ENCODE measurements at regions not wholly inside any gene's neighbourhood (a gene's known extent, or its start where the extent isn't known, plus 50 kb on each side); places are given as distances from the start of the nearest gene placed in this dataset.

- H2AFZ ChIP-seq (ENCODE audit: low read length): no peak overlapping the region
- no peaks in the 10 kb centered on the region for H3K79me2 ChIP-seq (ENCODE audit: low read length)
- TF ChIP-seq EZH2phosphoT487 (IDR thresholded peaks at IDR 0.05; ENCODE audit: borderline replicate concordance, low read length): no peak
- TF ChIP-seq, protein P1, sequence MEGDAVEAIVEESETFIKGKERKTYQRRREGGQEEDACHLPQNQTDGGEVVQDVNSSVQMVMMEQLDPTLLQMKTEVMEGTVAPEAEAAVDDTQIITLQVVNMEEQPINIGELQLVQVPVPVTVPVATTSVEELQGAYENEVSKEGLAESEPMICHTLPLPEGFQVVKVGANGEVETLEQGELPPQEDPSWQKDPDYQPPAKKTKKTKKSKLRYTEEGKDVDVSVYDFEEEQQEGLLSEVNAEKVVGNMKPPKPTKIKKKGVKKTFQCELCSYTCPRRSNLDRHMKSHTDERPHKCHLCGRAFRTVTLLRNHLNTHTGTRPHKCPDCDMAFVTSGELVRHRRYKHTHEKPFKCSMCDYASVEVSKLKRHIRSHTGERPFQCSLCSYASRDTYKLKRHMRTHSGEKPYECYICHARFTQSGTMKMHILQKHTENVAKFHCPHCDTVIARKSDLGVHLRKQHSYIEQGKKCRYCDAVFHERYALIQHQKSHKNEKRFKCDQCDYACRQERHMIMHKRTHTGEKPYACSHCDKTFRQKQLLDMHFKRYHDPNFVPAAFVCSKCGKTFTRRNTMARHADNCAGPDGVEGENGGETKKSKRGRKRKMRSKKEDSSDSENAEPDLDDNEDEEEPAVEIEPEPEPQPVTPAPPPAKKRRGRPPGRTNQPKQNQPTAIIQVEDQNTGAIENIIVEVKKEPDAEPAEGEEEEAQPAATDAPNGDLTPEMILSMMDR (conservative IDR thresholded peaks at IDR 0.05; ENCODE audit: low read depth, low read length): no peak
- TF ChIP-seq EZH2 (IDR thresholded peaks at IDR 0.05; ENCODE audit: low read length, unreplicated experiment): no peak
- no peak for ATAC-seq
- H3K27me3 ChIP-seq (ENCODE audit: low read length): no peaks in the 10 kb centered on the region
- no peak overlapping the region for H3K9ac ChIP-seq (ENCODE audit: low read length)
- H3K4me2 ChIP-seq (ENCODE audit: low read length): no peak overlapping the region
- H4K20me1 ChIP-seq (ENCODE audit: low read length): no peaks in the 10 kb centered on the region
- H3K27ac ChIP-seq (ENCODE audit: low read length): no peak overlapping the region
- no peaks in the 10 kb centered on the region for H3K4me1 ChIP-seq (ENCODE audit: insufficient read depth, low read length)
- no peaks in the 10 kb centered on the region for H3K36me3 ChIP-seq (ENCODE audit: low read depth, low read length)
- CTCF ChIA-PET: no interaction called here
- H3K4me3 ChIP-seq (ENCODE audit: low read length): no peak overlapping the region
- no TSS peak for BruUV-seq (replicated peaks)
- H3F3A ChIP-seq (ENCODE audit: low read length, unreplicated experiment): no peaks in the 10 kb centered on the region
- no peak for DNase-seq
- intact Hi-C loops (cut with micrococcal nuclease): no loop called here
- no peaks in the 10 kb centered on the region for H3K9me2 ChIP-seq (replicated peaks; ENCODE audit: low read length)
- no peaks in the 10 kb centered on the region for H3K9me3 ChIP-seq (ENCODE audit: low read length)
- POLR2A ChIA-PET (ENCODE audit: unreplicated experiment): no interaction called here
Measured at GRCh38 chr4:158053086-158053485, 119.7 kb downstream of the GASK1B start.

DNA sequence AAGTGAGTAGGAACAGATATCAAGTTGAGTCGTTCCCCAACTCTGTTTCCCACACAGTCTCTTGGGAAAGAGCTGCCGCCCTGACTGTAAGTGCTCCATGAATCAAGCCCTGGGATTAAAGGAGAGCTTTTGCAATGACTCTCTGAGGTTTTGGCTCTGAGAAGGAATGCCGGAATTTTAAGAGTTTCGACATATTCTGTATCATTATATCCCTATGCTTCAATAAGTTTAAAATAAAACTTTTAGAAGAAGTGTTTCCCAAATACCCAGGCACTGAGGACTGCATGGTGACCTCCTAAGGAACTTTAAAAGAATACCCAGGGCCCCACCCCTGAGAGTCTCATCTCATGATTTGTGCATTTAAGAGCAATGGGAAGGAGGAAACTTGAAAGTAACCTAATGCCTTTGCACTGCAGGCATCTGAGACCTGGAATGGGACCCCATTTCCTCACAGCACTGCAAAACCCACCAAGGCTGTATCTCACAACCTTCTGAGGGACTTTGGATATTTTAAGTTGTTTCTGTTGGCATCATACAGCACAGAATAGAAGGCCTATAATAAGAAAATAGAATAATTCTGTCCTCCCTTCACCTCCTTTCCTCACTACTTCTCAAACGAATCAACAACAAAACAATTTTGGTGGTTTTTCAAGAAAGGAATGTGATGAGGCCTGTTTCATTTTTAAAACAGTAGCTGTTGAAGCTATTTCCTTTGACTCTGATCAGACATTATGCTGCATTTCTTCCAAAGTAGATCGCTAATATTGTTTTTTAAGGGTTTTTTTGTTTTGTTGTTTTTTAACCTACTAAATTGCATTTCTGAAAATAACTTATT, 121.2 kb downstream of the GASK1B start:
- BruUV-seq (replicated peaks): no TSS peak
- Histone ChIP-seq H3K36me3 (ENCODE audit: low read depth, low read length) (no peaks in the 10 kb centered on the region), H3K27ac (ENCODE audit: low read length) (no peak overlapping the region), H3F3A (ENCODE audit: low read length, unreplicated experiment) (no peaks in the 10 kb centered on the region), H2AFZ (ENCODE audit: low read length) (no peak overlapping the region), H3K9ac (ENCODE audit: low read length) (no peak overlapping the region), H3K4me3 (ENCODE audit: low read length) (no peak overlapping the region), H3K4me1 (ENCODE audit: insufficient read depth, low read length) (no peaks in the 10 kb centered on the region), H3K27me3 (ENCODE audit: low read length) (no peaks in the 10 kb centered on the region), H3K79me2 (ENCODE audit: low read length) (no peaks in the 10 kb centered on the region), H3K4me2 (ENCODE audit: low read length) (no peak overlapping the region), H3K9me3 (ENCODE audit: low read length) (no peaks in the 10 kb centered on the region), H4K20me1 (ENCODE audit: low read length) (no peaks in the 10 kb centered on the region), H3K9me2 (replicated peaks; ENCODE audit: low read length) (no peaks in the 10 kb centered on the region)
- POLR2A ChIA-PET (ENCODE audit: unreplicated experiment): no interaction called here
- intact Hi-C loops (cut with micrococcal nuclease): no loop called here
- DNase-seq (no peak), ATAC-seq (no peak)
- TF ChIP-seq, protein P1 (conservative IDR thresholded peaks at IDR 0.05; ENCODE audit: low read depth, low read length): no peak
- no peak for TF ChIP-seq EZH2 (IDR thresholded peaks at IDR 0.05; ENCODE audit: low read length, unreplicated experiment)
- TF ChIP-seq EZH2phosphoT487 (IDR thresholded peaks at IDR 0.05; ENCODE audit: borderline replicate concordance, low read length): no peak
- CTCF ChIA-PET: no interaction called here

GRCh38 chr4:158050942-158051341, 121.9 kb downstream of the GASK1B start:
- no peaks in the 10 kb centered on the region for H3F3A ChIP-seq (ENCODE audit: low read length, unreplicated experiment)
- no peak overlapping the region for H3K4me3 ChIP-seq (ENCODE audit: low read length)
- H3K9me2 ChIP-seq (replicated peaks; ENCODE audit: low read length): no peaks in the 10 kb centered on the region
- no TSS peak for BruUV-seq (replicated peaks)
- no peak overlapping the region for H2AFZ ChIP-seq (ENCODE audit: low read length)
- CTCF ChIA-PET: no interaction called here
- no peaks in the 10 kb centered on the region for H3K36me3 ChIP-seq (ENCODE audit: low read depth, low read length)
- DNase-seq: no peak
- no peaks in the 10 kb centered on the region for H3K27me3 ChIP-seq (ENCODE audit: low read length)
- POLR2A ChIA-PET (ENCODE audit: unreplicated experiment): no interaction called here
- no peak overlapping the region for H3K4me2 ChIP-seq (ENCODE audit: low read length)
- intact Hi-C loops (cut with micrococcal nuclease): no loop called here
- H3K9me3 ChIP-seq (ENCODE audit: low read length): no peaks in the 10 kb centered on the region
- H3K27ac ChIP-seq (ENCODE audit: low read length): no peak overlapping the region
- H4K20me1 ChIP-seq (ENCODE audit: low read length): no peaks in the 10 kb centered on the region
- no peak for ATAC-seq
- no peaks in the 10 kb centered on the region for H3K79me2 ChIP-seq (ENCODE audit: low read length)
- no peak overlapping the region for H3K9ac ChIP-seq (ENCODE audit: low read length)
- no peaks in the 10 kb centered on the region for H3K4me1 ChIP-seq (ENCODE audit: insufficient read depth, low read length)
- TF ChIP-seq, protein P1 (conservative IDR thresholded peaks at IDR 0.05; ENCODE audit: low read depth, low read length): no peak
- TF ChIP-seq EZH2phosphoT487 (IDR thresholded peaks at IDR 0.05; ENCODE audit: borderline replicate concordance, low read length): no peak
- no peak for TF ChIP-seq EZH2 (IDR thresholded peaks at IDR 0.05; ENCODE audit: low read length, unreplicated experiment)
